Omental fat pad (tissue), 3 donors: ENCODE measurements at regions not wholly inside any gene's neighbourhood (a gene's known extent, or its start where the extent isn't known, plus 50 kb on each side); places are given as distances from the start of the nearest gene placed in this dataset.

ENCODE experiments used
- ATAC-seq: fragments of 150-250 bp; one replicate; pipeline ENCODE4 v1.9.1; 2016; ENCODE audit warnings: mild to moderate bottlenecking, moderate library complexity; ENCODE audit not compliant: low FRiP score
- DNase-seq: peaks from one replicate; pipeline ENCODE4 v3.0.0-alpha.2; 2019; ENCODE audit warnings: low spot score
- TF ChIP-seq, protein P1 (sequence below), 3 donors: fragments of 450-650 bp; IDR thresholded peaks; one replicate each; pipeline ENCODE4 v1.5.1; 2016 to 2017; ENCODE audit warnings: antibody characterized with exemption in 3 of 3, mild to moderate bottlenecking in 3 of 3, moderate library complexity in 2 of 3

DNA sequence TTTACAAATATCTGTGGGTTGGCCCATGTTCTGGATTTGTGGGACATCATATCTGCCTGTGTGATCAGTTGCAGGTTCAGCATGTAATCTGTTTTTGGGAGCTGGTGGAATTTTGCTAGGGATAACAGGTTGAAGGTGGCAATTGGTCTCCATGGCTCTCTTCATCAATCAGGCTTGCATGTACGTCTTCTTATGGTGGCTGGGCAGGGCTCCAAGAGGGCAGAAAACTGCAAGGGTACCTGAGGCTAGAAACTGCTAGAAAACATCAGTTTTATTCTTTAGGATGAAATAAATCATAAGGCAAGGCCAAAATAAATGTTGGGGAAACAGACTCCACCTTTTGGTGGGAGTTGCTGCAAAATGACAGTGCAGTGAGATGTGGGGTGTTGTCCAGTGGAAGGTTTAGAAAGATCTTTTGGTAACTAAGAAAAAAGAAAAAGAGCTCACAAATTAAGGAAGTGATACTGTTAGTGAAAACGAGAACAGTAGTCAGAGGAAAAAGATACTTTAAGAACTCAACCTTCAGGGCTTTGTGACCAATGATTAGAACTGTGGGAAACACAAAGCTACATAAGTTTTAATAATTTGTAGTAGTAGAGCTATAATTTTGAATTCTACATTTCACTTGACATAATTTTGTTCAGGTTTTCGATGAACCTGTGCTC lies 300.7 kb upstream of the IZUMO3 start:
- no peak for ATAC-seq
- TF ChIP-seq, protein P1, sequence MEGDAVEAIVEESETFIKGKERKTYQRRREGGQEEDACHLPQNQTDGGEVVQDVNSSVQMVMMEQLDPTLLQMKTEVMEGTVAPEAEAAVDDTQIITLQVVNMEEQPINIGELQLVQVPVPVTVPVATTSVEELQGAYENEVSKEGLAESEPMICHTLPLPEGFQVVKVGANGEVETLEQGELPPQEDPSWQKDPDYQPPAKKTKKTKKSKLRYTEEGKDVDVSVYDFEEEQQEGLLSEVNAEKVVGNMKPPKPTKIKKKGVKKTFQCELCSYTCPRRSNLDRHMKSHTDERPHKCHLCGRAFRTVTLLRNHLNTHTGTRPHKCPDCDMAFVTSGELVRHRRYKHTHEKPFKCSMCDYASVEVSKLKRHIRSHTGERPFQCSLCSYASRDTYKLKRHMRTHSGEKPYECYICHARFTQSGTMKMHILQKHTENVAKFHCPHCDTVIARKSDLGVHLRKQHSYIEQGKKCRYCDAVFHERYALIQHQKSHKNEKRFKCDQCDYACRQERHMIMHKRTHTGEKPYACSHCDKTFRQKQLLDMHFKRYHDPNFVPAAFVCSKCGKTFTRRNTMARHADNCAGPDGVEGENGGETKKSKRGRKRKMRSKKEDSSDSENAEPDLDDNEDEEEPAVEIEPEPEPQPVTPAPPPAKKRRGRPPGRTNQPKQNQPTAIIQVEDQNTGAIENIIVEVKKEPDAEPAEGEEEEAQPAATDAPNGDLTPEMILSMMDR (IDR thresholded peaks at IDR 0.05), result no peak

DNA sequence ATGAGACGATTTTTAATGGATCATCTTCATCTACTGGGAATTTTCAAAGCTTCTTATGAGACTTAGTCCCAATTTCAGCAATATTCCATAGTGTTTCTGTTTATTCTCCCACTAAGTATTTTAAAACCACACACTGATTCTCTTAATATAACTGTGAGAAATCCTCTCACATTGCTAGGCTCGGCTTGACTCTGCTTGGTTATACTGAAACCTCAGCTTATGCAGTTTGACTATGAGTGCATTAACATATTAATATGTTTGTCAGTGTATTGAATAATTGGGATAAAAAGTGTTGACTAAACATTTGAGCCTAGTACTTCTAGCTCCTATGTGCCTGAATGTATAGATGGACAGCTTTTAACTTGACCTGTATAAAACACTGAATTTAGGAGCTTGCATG lies 298.5 kb upstream of the IZUMO3 start:
- TF ChIP-seq, protein P1 (IDR thresholded peaks at IDR 0.05), result no peak
- no peak for DNase-seq
- ATAC-seq, result no peak

More for the DNA sequence above, 300.7 kb upstream of the IZUMO3 start:
- DNase-seq, result no peak

DNA sequence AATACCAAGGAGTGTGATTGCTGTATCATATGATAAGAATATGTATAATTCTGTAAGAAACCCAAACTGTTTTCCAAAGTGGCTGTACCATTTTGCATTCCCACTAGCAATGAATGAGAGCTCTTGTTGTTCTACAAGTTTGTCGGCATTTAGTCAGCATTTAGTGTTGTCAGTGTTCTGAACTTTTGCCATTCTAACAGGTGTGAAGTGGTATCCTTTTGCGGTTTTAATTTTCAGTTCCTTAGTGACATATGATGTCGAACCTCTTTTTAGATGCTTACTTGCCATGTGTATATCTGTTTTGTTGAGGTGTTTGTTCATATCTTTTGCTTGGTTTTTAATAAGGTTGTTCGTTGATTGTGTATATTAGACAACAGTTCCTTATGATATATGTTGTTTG lies 296.3 kb upstream of the IZUMO3 start:
- no peak for DNase-seq
- TF ChIP-seq, protein P1 (IDR thresholded peaks at IDR 0.05), result no peak
- ATAC-seq, result no peak

DNA sequence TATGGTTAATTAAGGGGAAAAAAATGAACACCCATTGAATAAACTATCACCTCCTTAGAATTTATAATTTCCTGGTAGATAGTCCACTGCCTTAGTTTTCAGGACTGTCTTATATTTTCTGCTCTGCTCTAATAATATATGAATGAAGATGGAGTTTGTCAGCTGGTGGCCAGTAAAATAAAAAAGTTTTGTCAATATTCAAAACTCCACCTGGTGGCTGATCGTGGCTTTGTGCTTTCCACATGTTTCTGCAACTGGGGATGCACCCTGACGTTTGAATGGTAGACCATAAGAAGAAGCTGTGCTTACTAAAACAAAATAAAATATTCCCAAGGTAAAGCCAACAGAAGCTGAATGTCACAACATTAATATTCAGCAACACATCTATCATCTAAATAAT lies 286.6 kb upstream of the IZUMO3 start:
- TF ChIP-seq, protein P1 (IDR thresholded peaks at IDR 0.05), result no peak
- ATAC-seq, result no peak
- DNase-seq, result no peak

DNA sequence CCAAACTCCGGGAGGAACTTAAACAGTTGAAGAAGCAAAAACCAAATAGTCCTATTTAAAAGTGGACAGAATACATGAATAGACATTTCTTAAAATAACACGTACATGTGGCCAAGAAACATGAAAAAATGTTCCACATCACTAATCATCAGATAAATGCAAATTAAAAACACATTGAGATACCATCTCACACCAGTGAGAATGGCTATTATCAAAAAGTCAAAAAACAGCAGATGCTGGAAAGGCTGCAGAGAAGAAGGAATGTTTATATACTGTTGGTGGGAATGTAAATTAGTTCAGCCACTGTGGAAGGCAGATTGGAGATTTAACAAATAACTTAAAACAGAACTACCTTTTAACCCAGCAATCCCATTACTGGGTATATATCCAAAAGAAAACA lies 283.0 kb upstream of the IZUMO3 start:
- no peak for DNase-seq
- TF ChIP-seq, protein P1 (IDR thresholded peaks at IDR 0.05), result no peak
- no peak for ATAC-seq

DNA sequence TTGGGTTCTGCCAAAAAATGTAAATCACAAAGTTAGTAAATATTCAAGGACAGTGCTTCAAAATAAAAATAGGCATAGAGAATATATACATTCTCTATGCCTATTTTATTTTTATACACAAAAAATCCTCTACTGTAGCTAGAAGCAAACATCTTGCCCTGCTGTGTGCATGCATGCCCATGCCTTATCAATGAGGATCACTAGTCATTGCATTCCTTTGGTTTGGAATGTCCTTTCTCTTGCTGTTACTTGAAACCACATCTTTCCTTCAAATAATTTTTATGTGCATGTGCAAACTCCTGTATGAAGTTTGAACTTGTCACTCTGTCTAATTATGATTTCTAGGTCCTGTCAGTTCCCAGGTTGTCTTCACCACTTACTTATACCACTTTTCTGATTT lies 278.9 kb upstream of the IZUMO3 start:
- TF ChIP-seq, protein P1 (IDR thresholded peaks at IDR 0.05), result no peak
- DNase-seq (no peak), ATAC-seq (no peak)

DNA sequence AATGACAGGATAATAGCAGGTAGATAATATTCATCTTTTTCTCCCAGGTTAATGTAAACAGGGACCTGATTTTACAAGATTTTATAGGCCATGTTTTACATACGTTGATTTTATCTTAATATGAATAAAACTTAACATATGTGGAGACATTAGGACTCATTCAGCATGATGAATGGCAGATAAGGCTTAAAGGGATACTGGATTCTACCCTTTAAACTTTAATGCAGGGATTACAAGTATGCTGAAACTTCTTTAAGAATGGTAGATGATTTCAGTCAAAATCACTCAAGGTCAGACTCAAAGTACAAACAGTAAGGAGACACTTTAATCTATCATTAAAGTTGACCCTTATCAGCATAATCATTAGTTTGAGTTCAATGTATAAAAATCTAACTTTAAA lies 274.5 kb upstream of the IZUMO3 start:
- TF ChIP-seq, protein P1 (IDR thresholded peaks at IDR 0.05), result no peak
- no peak for DNase-seq
- no peak for ATAC-seq
